HG02623 (cell line): ENCODE measurements at regions not wholly inside any gene's neighbourhood (a gene's known extent, or its start where the extent isn't known, plus 50 kb on each side); places are given as distances from the start of the nearest gene placed in this dataset.

Experiments used
- ATAC-seq: cut with Tn5 transposase; IDR thresholded peaks from one replicate; pipeline ENCODE4 v1.9.1; 2021; ENCODE audit warnings: moderate library complexity; ENCODE audit not compliant: unreplicated experiment

GRCh38 chr15:39323157-39323556 is 257.7 kb upstream of the THBS1 start:
- ATAC-seq: no peak

GRCh38 chr15:39323706-39324105 is 257.2 kb upstream of the THBS1 start:
- ATAC-seq: no peak

- no peak for ATAC-seq
These were observed 254.4 kb upstream of the THBS1 start for GRCh38 chr15:39326306-39326975.

- ATAC-seq: no peak
These were observed 253.7 kb upstream of the THBS1 start for GRCh38 chr15:39327005-39327730.

- no peak for ATAC-seq
These were observed 250.8 kb upstream of the THBS1 start for GRCh38 chr15:39330061-39330460.

- ATAC-seq: no peak
These were observed 249.3 kb upstream of the THBS1 start for GRCh38 chr15:39331584-39331983.

GRCh38 chr15:39332846-39333245 is 248.0 kb upstream of the THBS1 start:
- no peak for ATAC-seq

- ATAC-seq: no peak
These were observed 247.5 kb upstream of the THBS1 start for GRCh38 chr15:39333393-39333792.

- ATAC-seq: no peak
These were observed 247.0 kb upstream of the THBS1 start for GRCh38 chr15:39333896-39334295.

GRCh38 chr15:39336926-39337325 is 244.0 kb upstream of the THBS1 start:
- ATAC-seq: no peak

GRCh38 chr15:39338251-39338650 is 242.6 kb upstream of the THBS1 start:
- ATAC-seq: no peak

- no peak for ATAC-seq
These were observed 239.8 kb upstream of the THBS1 start for GRCh38 chr15:39340903-39341645.

- no peak for ATAC-seq
These were observed 236.2 kb upstream of the THBS1 start for GRCh38 chr15:39344662-39345141.

- no peak for ATAC-seq
These were observed 235.7 kb upstream of the THBS1 start for GRCh38 chr15:39345176-39345575.

- no peak for ATAC-seq
These were observed 233.4 kb upstream of the THBS1 start for GRCh38 chr15:39347453-39347852.

- ATAC-seq: no peak
These were observed 230.1 kb upstream of the THBS1 start for GRCh38 chr15:39350785-39351184.

GRCh38 chr15:39354189-39354588 is 226.7 kb upstream of the THBS1 start:
- ATAC-seq: no peak

- ATAC-seq: no peak
These were observed 223.2 kb upstream of the THBS1 start for GRCh38 chr15:39357480-39358268.

GRCh38 chr15:39358441-39359041 is 222.3 kb upstream of the THBS1 start:
- no peak for ATAC-seq

- ATAC-seq: no peak
These were observed 221.1 kb upstream of the THBS1 start for GRCh38 chr15:39359771-39360170.

GRCh38 chr15:39360452-39360851 is 220.4 kb upstream of the THBS1 start:
- no peak for ATAC-seq
